ENCODE measurements at regions not wholly inside any gene's neighbourhood (a gene's known extent, or its start where the extent isn't known, plus 50 kb on each side); places are given as distances from the start of the nearest gene placed in this dataset.

DNA sequence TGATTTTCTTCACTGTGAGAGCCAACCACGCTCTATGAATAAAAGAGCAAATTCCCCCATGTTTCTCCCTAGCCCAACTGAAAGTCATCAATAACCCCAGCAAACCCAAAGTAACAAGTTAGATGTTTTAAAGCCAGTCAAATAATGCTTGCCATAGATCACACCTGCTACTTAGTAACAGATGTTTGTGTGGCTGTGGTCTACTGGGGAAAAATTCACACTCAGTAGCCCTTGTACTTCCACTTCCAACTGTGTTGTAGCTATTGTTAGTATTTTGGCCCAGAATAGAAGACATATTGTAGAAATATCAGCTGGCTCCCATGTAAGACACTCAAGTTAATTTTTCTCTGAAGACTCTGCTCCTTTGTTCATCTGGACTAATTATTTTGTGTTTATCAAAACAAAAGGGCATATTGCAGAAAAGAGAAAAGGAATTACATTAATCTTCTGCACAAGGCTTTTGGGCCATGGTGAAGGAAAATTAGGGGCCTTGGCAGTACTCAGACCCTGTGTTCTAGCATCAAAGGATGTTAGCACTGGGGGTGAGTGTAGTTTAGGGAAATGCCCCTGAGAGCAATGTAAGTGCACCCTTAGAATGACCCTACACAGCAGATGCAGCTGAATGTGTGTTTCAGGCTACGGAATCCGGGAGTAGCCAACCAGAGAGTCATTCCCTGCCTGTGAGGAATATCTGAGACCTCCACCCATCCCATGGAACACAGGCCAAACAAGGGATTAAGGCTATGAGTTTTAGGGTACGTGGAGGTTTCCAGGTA lies 521.9 kb downstream of the EPHA4 start:
- no peak overlapping the region for H3K4me3 Mint-ChIP-seq

DNA sequence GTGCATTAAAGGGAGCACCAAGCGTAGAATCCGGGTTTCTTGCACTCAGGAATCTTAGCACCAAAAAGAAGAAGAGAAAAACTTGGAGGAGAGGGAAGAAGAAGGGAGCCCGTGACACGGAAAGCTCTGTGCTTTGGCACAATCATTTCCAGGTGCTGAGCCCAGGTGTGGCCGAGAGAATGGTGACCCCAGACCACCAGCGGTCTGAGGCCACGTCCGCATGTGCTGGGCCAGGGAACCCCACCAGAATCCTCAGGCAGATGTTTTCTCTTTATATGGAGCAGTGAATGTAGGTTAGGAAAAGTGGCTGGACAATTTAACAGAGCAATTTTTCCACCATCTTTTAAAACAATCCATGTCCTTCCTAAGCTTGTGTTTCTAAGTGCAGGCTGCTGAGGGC lies 520.9 kb downstream of the EPHA4 start:
- Mint-ChIP-seq H3K27ac (no peak overlapping the region), H3K9me3 (peaks cover 0 to 1% (median 0%) of the 10 kb centered on the region in 7 donors), H3K36me3 (no peaks in the 10 kb centered on the region), H3K4me3 (no peak overlapping the region), H3K27me3 (no peaks in the 10 kb centered on the region), H3K4me1 (peaks cover 0 to 4% (median 0%) of the 10 kb centered on the region in 3 donors)
- DNase-seq = no peak
- ATAC-seq (ENCODE audit: low read depth in 2 of 2) = no peak

More for the DNA sequence above, 521.9 kb downstream of the EPHA4 start:
- ATAC-seq (ENCODE audit: low read depth in 2 of 2) (no peak), DNase-seq (no peak)
- no peaks in the 10 kb centered on the region for H3K36me3 Mint-ChIP-seq
- H3K4me1 Mint-ChIP-seq = peaks cover 0 to 4% (median 0%) of the 10 kb centered on the region in 3 donors
- H3K27me3 Mint-ChIP-seq = no peaks in the 10 kb centered on the region
- H3K9me3 Mint-ChIP-seq = peaks cover 0 to 1% (median 0%) of the 10 kb centered on the region in 7 donors
- no peak overlapping the region for H3K27ac Mint-ChIP-seq

DNA sequence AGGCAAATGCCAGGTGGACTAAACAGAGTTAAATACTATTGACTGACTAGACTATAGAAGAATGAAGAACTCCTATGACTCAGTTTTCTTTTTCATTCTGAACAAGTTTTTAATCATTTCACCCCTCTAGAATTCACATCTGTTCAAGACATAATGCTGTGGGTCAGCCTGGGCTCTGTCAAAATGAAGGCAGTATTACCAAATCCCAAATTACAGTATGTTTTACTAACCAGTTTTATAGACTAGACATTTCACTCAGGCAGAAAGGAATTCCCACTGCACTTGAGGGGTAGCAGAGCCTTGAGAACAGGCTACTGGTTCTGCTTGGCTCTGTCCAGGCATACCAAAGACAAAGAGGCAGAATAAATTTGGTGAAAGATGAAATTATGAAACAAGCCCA lies 511.7 kb downstream of the EPHA4 start:
- H3K9me3 Mint-ChIP-seq = peaks cover 0 to 21% (median 12%) of the 10 kb centered on the region in 7 donors
- H3K27ac Mint-ChIP-seq = peak overlapping the region in 1 of 6 donors; percentile 18
- H3K36me3 Mint-ChIP-seq = peaks cover 0 to 8% of the 10 kb centered on the region in 2 donors
- ATAC-seq (ENCODE audit: low read depth in 2 of 2) = no peak
- H3K27me3 Mint-ChIP-seq = peaks cover 0 to 8% (median 0%) of the 10 kb centered on the region in 3 donors
- no peaks in the 10 kb centered on the region for H3K4me1 Mint-ChIP-seq
- DNase-seq = no peak
- no peak overlapping the region for H3K4me3 Mint-ChIP-seq

DNA sequence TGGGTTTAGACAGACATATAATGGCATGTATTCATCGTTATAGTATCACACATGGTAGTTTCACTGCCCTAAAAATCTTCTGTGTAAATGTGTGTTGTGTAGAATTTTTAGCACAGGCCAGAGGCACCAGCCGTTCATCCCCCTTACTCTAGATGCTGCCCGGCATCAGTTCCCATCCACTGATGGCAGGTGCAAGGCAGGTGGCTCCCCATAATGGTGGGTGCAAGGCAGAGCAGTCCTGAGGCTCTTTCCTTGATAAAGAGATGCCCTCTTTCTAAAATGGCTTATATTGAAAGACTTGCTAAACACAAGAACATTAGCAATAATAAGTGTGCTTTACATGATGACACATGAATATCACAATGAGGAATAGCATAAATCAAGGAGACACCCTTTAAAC lies 508.5 kb downstream of the EPHA4 start:
- DNase-seq (no peak), ATAC-seq (ENCODE audit: low read depth in 2 of 2) (no peak)
- Mint-ChIP-seq H3K4me3 (no peak overlapping the region), H3K27me3 (peaks cover 0 to 8% (median 0%) of the 10 kb centered on the region in 3 donors), H3K9me3 (peaks cover 0 to 14% (median 10%) of the 10 kb centered on the region in 7 donors), H3K4me1 (no peaks in the 10 kb centered on the region), H3K36me3 (peaks cover 0 to 8% of the 10 kb centered on the region in 2 donors), H3K27ac (no peak overlapping the region)

DNA sequence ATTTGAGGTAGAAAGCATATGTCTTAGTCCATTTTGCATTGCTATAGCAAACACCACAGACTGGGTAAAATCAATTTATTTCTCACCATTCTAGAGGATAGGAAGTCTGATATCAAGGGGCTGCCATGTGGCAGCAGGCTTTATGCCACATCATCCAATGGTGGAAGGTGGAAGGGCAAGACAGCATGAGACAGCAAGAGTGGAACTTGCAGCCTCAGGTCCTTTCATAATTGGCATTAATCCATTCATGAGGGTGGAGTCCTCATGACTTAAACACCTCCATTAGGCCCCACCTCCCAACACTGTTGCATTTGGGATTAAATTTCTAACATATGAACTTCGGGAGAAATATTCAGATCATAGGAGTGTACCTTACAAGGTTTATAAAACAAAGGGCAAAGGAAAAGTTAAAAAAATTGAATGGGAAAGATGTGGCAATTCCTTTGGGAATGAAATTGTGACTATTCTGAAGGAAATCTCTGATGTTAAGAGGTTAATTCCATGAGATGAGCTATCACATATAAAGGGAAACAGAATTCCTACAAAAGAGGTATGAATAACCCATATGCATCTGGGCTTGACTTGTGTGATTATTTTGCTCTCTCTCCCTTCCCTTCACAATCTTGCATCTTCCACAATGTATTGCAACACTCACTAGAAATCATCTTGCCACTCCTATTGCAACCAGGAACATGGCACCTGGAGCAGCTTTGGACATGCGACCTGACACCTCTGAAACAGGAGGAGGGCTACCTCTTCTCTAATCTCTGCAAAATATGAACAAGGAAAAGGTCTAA lies 507.8 kb downstream of the EPHA4 start:
- Mint-ChIP-seq H3K4me3 (no peak overlapping the region), H3K27ac (no peak overlapping the region), H3K36me3 (peaks cover 0 to 5% of the 10 kb centered on the region in 2 donors), H3K27me3 (peaks cover 0 to 8% (median 0%) of the 10 kb centered on the region in 3 donors), H3K4me1 (no peaks in the 10 kb centered on the region), H3K9me3 (peaks cover 1 to 8% (median 8%) of the 10 kb centered on the region in 7 donors)
- ATAC-seq (ENCODE audit: low read depth in 2 of 2) (no peak), DNase-seq (no peak)

DNA sequence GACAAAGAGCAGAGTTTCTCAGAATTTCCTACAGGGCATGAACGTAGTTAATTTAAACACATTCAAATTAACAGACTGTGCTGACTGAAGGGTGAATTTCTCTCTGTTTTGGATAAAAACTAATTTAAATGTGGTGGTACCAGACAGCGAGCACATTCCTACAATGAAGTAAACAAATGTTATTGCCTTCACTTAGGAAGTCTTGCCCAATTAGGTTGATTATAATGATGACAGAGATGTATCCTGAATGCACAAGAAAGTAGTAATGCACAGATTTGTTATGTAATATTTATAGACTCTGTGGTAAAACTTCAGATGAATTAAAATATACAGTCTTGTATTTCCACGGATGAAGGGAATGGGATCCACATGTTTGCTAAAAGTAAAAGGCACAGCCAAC lies 507.2 kb downstream of the EPHA4 start:
- H3K27me3 Mint-ChIP-seq = peaks cover 0 to 8% (median 0%) of the 10 kb centered on the region in 3 donors
- ATAC-seq (ENCODE audit: low read depth in 2 of 2) (no peak), DNase-seq (no peak)
- H3K4me1 Mint-ChIP-seq = no peaks in the 10 kb centered on the region
- no peaks in the 10 kb centered on the region for H3K36me3 Mint-ChIP-seq
- H3K4me3 Mint-ChIP-seq = no peak overlapping the region
- no peak overlapping the region for H3K27ac Mint-ChIP-seq
- peaks cover 0 to 5% (median 2%) of the 10 kb centered on the region in 7 donors for H3K9me3 Mint-ChIP-seq

DNA sequence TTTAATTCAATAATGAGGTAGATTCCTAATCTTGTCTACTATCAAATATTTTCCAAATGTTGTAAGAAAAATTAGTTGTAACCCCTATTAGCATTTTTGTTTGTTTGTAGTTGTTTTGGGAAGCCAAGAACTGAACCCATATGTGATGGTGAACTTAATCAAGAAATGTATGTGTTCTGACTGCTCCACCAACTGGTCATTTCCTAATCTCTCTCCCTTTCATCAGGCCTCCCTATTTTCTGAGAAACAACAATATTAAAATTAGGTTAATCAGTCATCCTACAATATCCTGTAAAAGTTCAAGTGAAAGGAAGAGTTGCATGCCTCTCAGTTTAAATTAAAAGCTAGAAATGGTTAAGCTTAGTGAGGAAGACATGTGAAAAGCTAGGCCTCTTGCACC lies 504.0 kb downstream of the EPHA4 start:
- H3K27me3 Mint-ChIP-seq = peaks cover 0 to 7% (median 0%) of the 10 kb centered on the region in 3 donors
- peaks cover 12 to 27% (median 22%) of the 10 kb centered on the region in 7 donors for H3K9me3 Mint-ChIP-seq
- no peak overlapping the region for H3K27ac Mint-ChIP-seq
- no peak for ATAC-seq (ENCODE audit: low read depth in 2 of 2)
- no peak for DNase-seq
- H3K4me1 Mint-ChIP-seq = no peaks in the 10 kb centered on the region
- peaks cover 0 to 12% of the 10 kb centered on the region in 2 donors for H3K36me3 Mint-ChIP-seq
- H3K4me3 Mint-ChIP-seq = no peak overlapping the region

DNA sequence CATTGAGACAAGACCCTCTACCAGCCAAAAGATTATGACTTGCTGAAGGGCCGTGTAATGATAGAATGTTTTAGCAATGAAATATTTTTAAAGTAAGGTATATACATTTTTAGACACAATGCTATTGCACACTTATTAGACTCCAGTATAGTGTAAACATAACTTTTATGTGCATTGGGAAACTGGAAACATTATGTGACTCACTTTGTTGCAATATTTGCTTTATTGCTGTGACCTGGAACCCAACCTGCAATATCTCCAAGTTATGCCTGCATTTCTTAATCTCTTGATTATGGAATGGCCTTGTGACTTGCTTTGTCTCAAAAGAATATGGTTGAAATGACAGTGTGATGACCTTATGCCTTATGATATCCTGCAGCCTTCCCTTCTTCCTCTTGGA lies 502.0 kb downstream of the EPHA4 start:
- H3K27me3 Mint-ChIP-seq = peaks cover 0 to 7% (median 0%) of the 10 kb centered on the region in 3 donors
- no peak overlapping the region for H3K4me3 Mint-ChIP-seq
- ATAC-seq (ENCODE audit: low read depth in 2 of 2) (no peak), DNase-seq (no peak)
- H3K36me3 Mint-ChIP-seq = peaks cover 0 to 12% of the 10 kb centered on the region in 2 donors
- peaks cover 12 to 27% (median 22%) of the 10 kb centered on the region in 7 donors for H3K9me3 Mint-ChIP-seq
- H3K27ac Mint-ChIP-seq = no peak overlapping the region
- no peaks in the 10 kb centered on the region for H3K4me1 Mint-ChIP-seq

DNA sequence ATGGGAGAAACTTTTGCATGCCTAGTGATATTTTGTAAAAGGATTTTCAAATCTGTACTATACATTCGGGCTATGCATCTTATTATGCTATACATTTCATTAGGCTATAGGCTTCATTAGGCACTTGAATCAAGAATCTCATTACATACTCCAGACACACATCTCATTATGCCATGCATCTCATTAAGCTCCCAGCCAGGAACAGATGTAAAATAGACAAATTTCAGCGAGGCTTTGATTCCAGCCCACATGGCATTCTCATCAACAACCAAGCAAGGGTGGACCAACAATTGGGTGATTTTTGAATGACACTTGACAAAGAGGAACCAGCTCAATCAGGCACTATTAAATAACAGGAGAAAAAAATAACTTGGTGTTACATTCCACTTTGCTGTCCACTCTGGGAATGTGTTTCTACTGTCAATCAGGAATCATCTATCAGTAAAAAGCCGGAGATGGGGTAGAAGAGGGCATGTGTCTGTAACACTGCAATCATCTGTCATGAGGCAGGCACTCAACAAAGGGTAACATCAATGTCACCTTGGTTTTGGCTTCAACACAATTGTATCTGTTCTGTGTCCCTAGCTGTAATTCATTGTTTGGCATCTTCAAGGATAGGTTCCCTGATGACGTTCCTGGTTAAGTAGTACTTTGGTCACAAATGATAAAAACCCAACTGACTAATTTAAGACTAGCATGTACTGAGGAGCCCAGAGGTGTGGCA lies 498.6 kb downstream of the EPHA4 start:
- H3K36me3 Mint-ChIP-seq = peaks cover 0 to 12% of the 10 kb centered on the region in 2 donors
- DNase-seq (no peak), ATAC-seq (ENCODE audit: low read depth in 2 of 2) (no peak)
- H3K9me3 Mint-ChIP-seq = peaks cover 16 to 27% (median 22%) of the 10 kb centered on the region in 7 donors
- no peak overlapping the region for H3K4me3 Mint-ChIP-seq
- no peaks in the 10 kb centered on the region for H3K4me1 Mint-ChIP-seq
- peak overlapping the region in 1 of 6 donors; percentile 6 for H3K27ac Mint-ChIP-seq
- H3K27me3 Mint-ChIP-seq = peaks cover 0 to 11% (median 7%) of the 10 kb centered on the region in 3 donors

DNA sequence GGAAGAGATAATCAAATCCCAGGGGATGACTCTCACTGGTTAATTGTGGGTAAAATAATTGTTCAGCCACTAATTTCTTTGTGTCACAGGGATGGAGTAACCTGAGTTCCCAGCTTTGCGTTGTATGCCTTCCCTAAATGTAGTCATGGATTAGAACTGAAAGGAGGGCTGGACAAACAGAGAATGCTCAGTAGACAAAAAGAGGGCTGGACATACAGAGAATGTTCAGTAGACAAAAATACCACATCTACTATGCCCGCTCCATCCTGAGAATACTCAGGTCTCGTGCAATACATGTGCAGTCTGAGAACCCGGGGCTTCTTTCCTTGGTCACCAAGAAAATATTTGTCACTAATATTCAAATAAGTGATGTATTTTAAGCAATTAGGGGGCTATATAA lies 497.9 kb downstream of the EPHA4 start:
- Mint-ChIP-seq H3K4me1 (no peaks in the 10 kb centered on the region), H3K4me3 (no peak overlapping the region), H3K9me3 (peaks cover 15 to 27% (median 22%) of the 10 kb centered on the region in 7 donors), H3K27ac (no peak overlapping the region), H3K36me3 (peaks cover 0 to 12% of the 10 kb centered on the region in 2 donors), H3K27me3 (peaks cover 0 to 11% (median 7%) of the 10 kb centered on the region in 3 donors)
- ATAC-seq (ENCODE audit: low read depth in 2 of 2) (no peak), DNase-seq (no peak)

DNA sequence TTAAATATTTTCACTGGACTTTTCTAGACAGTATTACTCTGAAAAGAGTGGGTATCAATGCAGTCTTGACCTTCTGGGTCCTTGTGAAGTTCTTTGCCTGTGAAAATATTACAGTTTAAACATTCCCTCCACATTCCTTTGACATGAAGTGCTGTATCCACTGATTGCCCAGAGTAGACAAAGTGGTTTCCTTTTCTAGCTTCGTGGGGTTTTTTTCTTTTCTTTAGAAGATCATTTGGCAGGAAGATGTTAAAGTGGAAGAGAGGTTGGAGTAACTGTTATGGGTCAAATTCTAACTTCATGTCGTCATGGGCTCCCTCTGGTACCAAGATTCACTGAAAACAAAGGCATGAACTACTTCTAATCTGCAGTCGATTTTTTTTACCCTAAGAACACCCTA lies 496.9 kb downstream of the EPHA4 start:
- ATAC-seq (ENCODE audit: low read depth in 2 of 2) = no peak
- H3K36me3 Mint-ChIP-seq = peaks cover 0 to 12% of the 10 kb centered on the region in 2 donors
- DNase-seq = no peak
- H3K4me1 Mint-ChIP-seq = no peaks in the 10 kb centered on the region
- peaks cover 12 to 26% (median 22%) of the 10 kb centered on the region in 7 donors for H3K9me3 Mint-ChIP-seq
- H3K27ac Mint-ChIP-seq = no peak overlapping the region
- H3K27me3 Mint-ChIP-seq = peaks cover 0 to 11% (median 7%) of the 10 kb centered on the region in 3 donors
- no peak overlapping the region for H3K4me3 Mint-ChIP-seq

DNA sequence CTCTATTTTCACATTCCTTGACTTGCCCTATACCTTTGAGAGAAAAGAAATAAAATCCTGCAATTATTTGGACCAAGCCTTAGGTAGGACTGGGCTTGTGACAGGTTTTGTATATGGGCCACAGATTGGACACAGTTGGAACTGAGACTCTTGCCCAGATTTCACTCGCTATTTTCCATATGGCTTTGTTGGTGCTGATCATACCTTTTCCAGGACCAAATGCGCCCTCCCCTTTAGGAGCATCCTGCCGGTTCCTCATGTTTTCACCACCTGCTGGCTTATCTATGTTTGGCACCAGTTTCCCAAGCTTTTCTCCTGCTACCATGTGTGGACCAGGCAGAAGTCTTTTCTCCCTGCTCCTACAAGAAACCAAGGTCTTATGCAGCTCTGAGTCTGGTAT lies 494.9 kb downstream of the EPHA4 start:
- H3K27me3 Mint-ChIP-seq = peaks cover 3 to 11% (median 4%) of the 10 kb centered on the region in 3 donors
- DNase-seq (no peak), ATAC-seq (ENCODE audit: low read depth in 2 of 2) (no peak)
- no peaks in the 10 kb centered on the region for H3K36me3 Mint-ChIP-seq
- H3K9me3 Mint-ChIP-seq = peaks cover 1 to 8% (median 7%) of the 10 kb centered on the region in 7 donors
- no peak overlapping the region for H3K27ac Mint-ChIP-seq
- no peaks in the 10 kb centered on the region for H3K4me1 Mint-ChIP-seq
- H3K4me3 Mint-ChIP-seq = no peak overlapping the region

DNA sequence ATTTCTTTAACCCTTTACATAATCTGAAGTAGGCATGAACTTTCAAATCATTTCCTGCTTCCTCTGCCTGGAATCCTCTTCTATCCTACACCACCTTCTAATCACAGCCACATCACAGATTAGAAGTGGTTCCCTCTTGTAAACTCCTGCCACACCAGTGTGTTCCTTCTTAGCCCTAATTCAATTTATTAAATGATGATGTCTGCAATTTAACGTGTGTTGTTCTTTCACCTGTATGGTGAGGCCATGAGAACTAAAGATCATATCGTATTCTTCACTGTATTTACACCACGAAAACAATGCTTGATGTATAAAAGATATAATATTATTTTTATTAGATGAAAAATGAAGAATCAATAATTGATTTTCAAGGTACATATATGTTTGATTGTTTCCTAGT lies 494.3 kb downstream of the EPHA4 start:
- Mint-ChIP-seq H3K4me3 (no peak overlapping the region), H3K9me3 (peaks cover 0 to 4% (median 2%) of the 10 kb centered on the region in 7 donors), H3K27ac (no peak overlapping the region), H3K36me3 (no peaks in the 10 kb centered on the region), H3K4me1 (no peaks in the 10 kb centered on the region), H3K27me3 (peaks cover 0 to 11% (median 3%) of the 10 kb centered on the region in 3 donors)
- no peak for ATAC-seq (ENCODE audit: low read depth in 2 of 2)
- DNase-seq = no peak

Measured in naive B cell (primary cell).